ENCODE measurements at regions not wholly inside any gene's neighbourhood (a gene's known extent, or its start where the extent isn't known, plus 50 kb on each side); places are given as distances from the start of the nearest gene placed in this dataset.

DNA sequence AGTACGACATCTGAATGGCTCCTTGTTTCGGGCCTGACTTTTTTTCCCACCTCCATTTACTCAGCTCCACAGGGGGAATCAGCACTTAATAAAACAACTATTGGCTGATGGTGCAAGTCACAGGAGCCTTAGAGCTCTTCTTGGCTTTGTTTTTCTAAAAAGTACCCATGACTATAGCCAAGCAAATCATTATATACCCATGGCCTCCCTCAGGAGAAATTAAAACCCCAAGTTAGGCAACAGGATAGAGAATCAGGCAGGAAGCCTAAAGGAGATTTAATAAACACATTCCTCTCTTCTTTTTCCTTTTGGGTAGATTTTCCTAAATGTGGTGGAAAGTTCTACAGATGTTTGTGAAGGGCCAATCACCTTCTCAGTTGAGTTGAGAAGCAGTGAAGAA is 91.9 kb upstream of the RBPJ start:
- TF ChIP-seq, protein P1, sequence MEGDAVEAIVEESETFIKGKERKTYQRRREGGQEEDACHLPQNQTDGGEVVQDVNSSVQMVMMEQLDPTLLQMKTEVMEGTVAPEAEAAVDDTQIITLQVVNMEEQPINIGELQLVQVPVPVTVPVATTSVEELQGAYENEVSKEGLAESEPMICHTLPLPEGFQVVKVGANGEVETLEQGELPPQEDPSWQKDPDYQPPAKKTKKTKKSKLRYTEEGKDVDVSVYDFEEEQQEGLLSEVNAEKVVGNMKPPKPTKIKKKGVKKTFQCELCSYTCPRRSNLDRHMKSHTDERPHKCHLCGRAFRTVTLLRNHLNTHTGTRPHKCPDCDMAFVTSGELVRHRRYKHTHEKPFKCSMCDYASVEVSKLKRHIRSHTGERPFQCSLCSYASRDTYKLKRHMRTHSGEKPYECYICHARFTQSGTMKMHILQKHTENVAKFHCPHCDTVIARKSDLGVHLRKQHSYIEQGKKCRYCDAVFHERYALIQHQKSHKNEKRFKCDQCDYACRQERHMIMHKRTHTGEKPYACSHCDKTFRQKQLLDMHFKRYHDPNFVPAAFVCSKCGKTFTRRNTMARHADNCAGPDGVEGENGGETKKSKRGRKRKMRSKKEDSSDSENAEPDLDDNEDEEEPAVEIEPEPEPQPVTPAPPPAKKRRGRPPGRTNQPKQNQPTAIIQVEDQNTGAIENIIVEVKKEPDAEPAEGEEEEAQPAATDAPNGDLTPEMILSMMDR (IDR thresholded peaks at IDR 0.05; ENCODE audit: low read depth, low read length): no peak

DNA sequence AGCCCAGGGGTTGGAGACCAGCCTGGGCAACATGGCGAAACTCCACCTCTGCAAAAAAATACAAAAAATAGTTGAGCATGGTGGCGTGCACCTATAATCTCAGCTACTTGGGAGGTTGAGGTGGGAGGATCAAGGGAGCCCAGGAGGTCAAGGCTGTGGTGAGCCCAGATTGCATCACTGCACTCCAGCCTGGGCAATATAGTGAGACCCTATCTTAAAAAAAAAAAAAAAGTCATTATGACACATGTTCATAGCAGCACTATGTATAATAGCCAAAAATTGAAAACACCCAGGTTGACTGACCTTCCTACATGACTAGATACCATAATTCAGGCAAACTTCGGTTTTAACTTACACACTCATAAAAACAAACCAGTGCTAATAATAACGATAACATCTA is 90.8 kb upstream of the RBPJ start:
- DNase-seq (ENCODE audit: extremely low read depth, low read depth): no peak
- TF ChIP-seq, protein P1 (IDR thresholded peaks at IDR 0.05; ENCODE audit: low read depth, low read length): no peak

More for the DNA sequence above, 91.9 kb upstream of the RBPJ start:
- DNase-seq (ENCODE audit: extremely low read depth, low read depth): no peak

DNA sequence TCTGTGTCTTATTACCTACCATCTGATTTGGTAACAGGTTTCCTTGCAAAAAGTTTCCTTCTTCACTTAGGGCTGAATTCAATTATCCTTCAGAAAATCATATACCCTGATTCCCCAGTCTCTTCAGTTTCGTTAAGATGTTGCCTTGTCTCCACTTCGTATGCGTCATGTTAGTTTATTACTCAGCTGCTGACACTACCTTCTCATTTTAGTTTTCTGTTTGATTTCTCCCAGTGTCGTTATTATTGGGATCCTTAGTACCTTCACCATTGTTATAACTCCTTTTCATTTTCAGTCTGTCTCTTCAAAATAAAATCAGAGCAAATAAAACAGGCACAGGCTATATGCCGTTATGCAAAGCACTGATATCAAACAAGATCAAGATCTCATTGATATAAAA is 87.5 kb upstream of the RBPJ start:
- TF ChIP-seq, protein P1 (IDR thresholded peaks at IDR 0.05; ENCODE audit: low read depth, low read length): no peak

DNA sequence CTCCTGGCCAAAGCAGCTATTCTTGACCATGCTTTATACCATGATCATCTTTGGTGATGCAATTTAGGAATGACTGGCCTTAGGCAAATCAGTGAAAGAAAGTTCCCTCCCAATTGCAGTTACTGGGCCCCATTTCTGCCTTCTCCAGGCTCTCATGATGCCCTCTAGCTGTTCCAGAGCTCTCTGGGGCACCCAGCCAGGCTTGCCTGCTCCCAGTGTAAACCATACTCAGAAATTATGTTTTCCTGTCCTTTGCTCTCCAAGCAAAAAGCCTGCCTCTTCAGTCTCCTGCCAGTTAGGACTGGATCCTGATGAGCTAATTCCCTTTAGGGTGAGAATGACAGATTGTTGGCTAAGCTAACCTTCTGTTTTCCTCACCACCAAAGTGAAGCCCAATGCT is 85.3 kb upstream of the RBPJ start:
- DNase-seq (ENCODE audit: extremely low read depth, low read depth): peak; percentile 49
- TF ChIP-seq, protein P1 (IDR thresholded peaks at IDR 0.05; ENCODE audit: low read depth, low read length): peak; percentile 44

More for the DNA sequence above, 87.5 kb upstream of the RBPJ start:
- DNase-seq (ENCODE audit: extremely low read depth, low read depth): no peak

DNA sequence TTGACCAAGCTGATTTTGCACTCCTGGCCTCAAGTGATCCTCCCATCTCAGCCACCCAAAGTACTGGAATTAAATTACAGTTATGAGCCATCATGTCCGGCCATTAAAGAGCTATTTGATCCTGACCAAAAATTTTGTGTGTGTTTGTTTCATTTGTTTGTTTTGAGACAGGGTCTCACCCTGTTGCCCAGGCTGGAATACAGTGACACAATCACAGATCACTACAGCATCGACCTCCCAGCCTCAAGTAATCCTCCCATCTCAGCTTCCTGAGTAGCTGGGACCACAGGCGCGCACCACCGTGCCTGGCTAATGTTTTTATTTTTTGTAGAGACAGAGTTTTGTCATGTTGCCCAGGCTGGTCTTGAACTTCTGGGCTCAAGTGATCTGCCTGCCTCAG is 82.9 kb upstream of the RBPJ start:
- TF ChIP-seq, protein P1 (IDR thresholded peaks at IDR 0.05; ENCODE audit: low read depth, low read length): no peak
- DNase-seq (ENCODE audit: extremely low read depth, low read depth): no peak

DNA sequence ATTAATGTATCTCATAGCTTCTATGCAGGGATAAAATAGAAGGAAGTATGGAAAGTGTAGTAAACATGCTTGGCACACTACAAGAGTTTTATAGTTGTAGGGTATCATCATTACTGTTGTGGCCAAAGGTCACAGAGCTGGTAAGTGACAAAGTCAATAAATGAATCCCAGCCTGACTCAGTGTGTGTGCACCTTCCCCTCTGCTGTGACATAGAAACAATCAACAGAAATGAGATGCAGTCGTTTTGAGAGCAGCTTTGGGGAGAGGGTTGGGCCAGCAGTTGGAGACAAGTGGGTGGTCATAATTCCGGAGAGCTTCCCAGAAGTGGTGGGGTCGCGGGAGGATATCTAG is 82.4 kb upstream of the RBPJ start:
- no peak for DNase-seq (ENCODE audit: extremely low read depth, low read depth)

DNA sequence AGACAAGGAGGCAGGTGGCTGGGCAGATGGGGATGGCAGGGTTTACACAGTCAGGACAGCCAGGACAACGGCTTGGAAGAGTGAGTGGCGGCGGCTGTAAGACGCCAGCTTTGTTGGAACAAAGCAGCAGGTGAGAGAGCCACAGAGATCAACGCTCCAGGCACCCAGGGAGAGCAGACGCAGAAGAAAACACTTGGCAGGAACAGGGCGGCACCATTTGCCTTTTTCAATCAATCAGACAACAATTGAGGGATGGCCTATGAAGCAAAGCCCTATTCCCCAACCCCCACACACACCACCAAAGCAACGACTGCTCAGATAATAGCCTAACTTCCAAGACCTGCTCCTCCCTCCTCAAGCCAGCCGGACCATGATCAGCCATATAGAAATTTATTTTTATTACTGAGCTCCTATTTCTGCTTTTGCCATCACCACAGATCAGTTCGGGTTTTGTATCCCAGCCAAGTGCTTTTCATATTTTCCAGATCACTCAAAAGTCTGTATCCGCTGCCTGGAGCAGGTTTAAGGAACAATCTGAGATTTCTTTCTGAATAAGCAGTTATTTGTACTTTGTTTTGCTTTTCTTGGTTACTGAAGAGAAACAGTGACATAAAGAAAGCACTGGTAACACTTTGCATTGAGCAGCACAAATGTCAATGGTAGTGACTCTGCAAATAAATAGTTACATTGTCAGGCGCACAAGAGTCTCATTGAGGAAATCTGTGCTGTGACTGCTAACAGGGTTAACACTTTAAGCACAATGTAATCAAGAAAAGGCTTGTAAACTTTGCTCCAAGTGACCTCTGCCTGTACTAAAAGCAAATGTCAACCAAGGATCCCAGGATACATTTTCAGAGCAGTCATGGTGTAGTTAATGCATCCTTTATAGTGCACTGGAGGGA is 81.8 kb upstream of the RBPJ start:
- DNase-seq (ENCODE audit: extremely low read depth, low read depth): peak; percentile 20
- TF ChIP-seq, protein P1 (IDR thresholded peaks at IDR 0.05; ENCODE audit: low read depth, low read length): no peak

More for the DNA sequence above, 82.4 kb upstream of the RBPJ start:
- TF ChIP-seq, protein P1 (IDR thresholded peaks at IDR 0.05; ENCODE audit: low read depth, low read length): no peak
